GM06990 (cell line): ENCODE measurements at regions not wholly inside any gene's neighbourhood (a gene's known extent, or its start where the extent isn't known, plus 50 kb on each side); places are given as distances from the start of the nearest gene placed in this dataset.
A peak's percentile ranks its signal among the peaks of the same experiment; 100 is the strongest.
"Not testable (repeated sequence)": the region's sequence is repeated elsewhere in the genome, so short reads cannot be mapped to it uniquely, and the experiment has no call there.

ENCODE experiments used
- DNase-seq: peaks from one replicate; pipeline ENCODE4 v3.0.0-alpha.2; 2011; ENCODE audit not compliant: insufficient read length; ENCODE audit errors: extremely low read depth
- H3K27me3 ChIP-seq: replicated peaks from 2 replicates; pipeline ENCODE4 v1.6.0; 2011; ENCODE audit warnings: low read length; ENCODE audit not compliant: control insufficient read depth, insufficient read depth
- H3K36me3 ChIP-seq: 2 replicates; pipeline ENCODE4 v1.5.1; 2011; ENCODE audit warnings: low read length; ENCODE audit not compliant: control insufficient read depth, insufficient read depth
- H3K4me3 ChIP-seq: replicated peaks from 2 replicates; pipeline ENCODE4 v1.5.1; 2011; ENCODE audit warnings: low read depth, mild to moderate bottlenecking, control low read depth, low read length
- TF ChIP-seq, protein P1 (sequence below): IDR thresholded peaks from 2 replicates; pipeline ENCODE4 v1.5.1; 2011; ENCODE audit warnings: low read length, control low read depth, mild to moderate bottlenecking, inconsistent platforms; ENCODE audit not compliant: insufficient read depth, poor library complexity, severe bottlenecking

DNA sequence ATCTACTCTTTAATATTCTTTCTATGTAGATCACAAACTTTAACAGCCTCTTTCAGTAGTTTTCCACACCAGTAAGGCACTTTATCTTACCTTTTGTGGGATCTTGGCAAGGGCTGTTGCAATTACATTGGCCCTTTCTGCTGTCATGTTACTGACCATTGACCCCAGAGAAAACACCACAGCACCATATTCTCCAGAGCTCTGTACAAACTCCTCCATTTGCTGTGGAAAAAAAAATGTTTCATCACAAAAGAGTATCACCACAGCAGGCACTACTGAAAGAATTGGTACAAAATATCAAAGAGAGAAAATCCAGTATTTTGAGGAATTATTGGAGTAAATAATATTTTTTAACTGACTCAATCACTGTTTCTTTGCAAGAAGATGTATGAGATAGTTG is 62.3 kb upstream of the UGT2A3 start:
- H3K4me3 ChIP-seq, H3K36me3 ChIP-seq, DNase-seq, H3K27me3 ChIP-seq: not testable (repeated sequence)

DNA sequence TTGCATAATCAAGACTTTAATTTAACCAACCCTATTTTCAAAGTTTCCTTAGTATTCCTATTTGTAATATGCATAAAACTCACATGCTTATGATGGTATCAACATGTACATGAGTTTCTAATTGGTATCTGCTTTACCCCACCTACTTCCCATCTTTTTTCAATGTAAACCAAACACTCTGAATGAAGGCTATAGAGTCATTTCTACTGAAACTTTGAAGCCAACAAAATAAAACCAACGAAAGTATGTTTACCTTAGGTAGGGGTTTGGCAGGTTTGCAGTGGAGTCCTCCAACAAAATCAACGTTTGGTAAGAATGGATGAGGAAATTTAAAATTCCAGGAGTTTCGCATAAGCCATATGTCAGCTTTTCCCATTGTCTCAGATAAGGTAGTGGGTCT is 66.4 kb upstream of the UGT2A3 start:
- not testable (repeated sequence) for DNase-seq, H3K27me3 ChIP-seq, H3K4me3 ChIP-seq

GRCh38 chr4:69019538-69020461 is 68.2 kb upstream of the UGT2A3 start:
- not testable (repeated sequence) for H3K27me3 ChIP-seq, H3K4me3 ChIP-seq, DNase-seq, H3K36me3 ChIP-seq

More for the DNA sequence above, 66.4 kb upstream of the UGT2A3 start:
- H3K36me3 ChIP-seq = not testable (repeated sequence)

- not testable (repeated sequence) for H3K36me3 ChIP-seq, H3K27me3 ChIP-seq, DNase-seq, H3K4me3 ChIP-seq
Measured at GRCh38 chr4:69020462-69020807, 68.8 kb upstream of the UGT2A3 start.

DNA sequence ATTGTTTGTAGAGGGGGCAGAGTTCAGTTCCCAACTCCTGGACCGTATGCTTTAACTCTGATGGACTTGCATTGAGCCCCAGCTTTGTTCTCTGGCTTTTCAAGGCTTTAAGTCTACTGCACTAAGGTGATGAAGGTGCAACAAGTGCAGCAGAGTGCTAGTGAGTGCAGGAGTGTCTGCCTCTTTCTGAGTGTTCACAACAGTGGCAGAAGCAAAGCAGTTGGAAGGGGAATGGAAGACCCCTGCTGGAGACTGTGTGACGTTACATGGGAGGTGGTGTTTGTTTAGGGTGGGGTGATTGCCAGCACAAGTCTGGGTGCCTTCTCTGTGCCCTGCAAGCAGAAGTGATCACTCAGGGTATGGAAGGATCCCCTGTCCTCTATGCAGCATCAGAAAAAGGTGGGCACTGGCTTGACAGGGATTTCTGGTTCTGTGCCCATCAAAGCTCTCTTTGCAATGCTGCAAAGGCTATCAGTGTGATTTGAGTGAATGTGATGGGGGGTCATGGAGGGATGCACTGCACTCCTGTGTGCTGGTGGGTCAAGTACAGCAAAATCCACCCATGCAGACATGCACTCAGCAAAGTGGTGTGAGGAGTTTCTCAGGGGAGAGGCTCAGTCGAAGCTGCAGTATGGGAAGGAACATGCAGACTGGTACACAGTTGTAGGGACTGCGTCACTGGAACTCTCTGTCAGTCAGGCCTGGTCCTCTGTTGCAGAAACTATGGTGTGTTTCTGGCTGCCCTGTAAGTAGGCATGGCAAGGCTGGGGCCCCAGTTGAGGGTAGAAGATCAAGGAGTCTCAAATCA is 70.9 kb upstream of the UGT2B7 start:
- Histone ChIP-seq H3K27me3 (no peaks in the 10 kb centered on the region), H3K4me3 (no peak overlapping the region), H3K36me3 (no peaks in the 10 kb centered on the region)
- TF ChIP-seq, protein P1, sequence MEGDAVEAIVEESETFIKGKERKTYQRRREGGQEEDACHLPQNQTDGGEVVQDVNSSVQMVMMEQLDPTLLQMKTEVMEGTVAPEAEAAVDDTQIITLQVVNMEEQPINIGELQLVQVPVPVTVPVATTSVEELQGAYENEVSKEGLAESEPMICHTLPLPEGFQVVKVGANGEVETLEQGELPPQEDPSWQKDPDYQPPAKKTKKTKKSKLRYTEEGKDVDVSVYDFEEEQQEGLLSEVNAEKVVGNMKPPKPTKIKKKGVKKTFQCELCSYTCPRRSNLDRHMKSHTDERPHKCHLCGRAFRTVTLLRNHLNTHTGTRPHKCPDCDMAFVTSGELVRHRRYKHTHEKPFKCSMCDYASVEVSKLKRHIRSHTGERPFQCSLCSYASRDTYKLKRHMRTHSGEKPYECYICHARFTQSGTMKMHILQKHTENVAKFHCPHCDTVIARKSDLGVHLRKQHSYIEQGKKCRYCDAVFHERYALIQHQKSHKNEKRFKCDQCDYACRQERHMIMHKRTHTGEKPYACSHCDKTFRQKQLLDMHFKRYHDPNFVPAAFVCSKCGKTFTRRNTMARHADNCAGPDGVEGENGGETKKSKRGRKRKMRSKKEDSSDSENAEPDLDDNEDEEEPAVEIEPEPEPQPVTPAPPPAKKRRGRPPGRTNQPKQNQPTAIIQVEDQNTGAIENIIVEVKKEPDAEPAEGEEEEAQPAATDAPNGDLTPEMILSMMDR = peak; percentile 44
- DNase-seq = no peak

DNA sequence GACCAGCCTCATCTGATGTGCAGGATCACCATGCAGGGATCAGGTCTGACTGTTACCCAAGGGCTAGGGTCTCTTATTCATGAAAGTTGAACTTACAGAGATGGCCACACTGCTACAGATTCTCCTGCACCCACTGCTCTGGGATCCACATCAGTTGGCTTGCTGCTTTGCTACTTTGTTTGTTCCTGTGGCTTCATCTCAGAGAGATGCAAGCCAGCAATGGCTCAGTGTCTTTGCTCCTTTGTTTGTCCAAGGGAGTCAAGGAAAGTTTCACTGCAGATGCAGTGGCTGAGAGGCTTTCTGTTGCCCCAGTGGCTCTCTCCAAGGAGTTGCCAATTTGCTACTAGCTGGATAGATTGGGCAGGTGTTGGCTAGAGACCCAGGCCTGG is 70.3 kb upstream of the UGT2B7 start:
- Histone ChIP-seq H3K4me3 (no peak overlapping the region), H3K27me3 (no peaks in the 10 kb centered on the region), H3K36me3 (no peaks in the 10 kb centered on the region)
- TF ChIP-seq, protein P1 = no peak
- no peak for DNase-seq

- Histone ChIP-seq H3K27me3 (no peaks in the 10 kb centered on the region), H3K36me3 (no peaks in the 10 kb centered on the region), H3K4me3 (no peak overlapping the region)
- TF ChIP-seq, protein P1 = no peak
- DNase-seq = no peak
Measured at GRCh38 chr4:69026974-69027373, 69.3 kb upstream of the UGT2B7 start.
